ENCODE measurements at regions not wholly inside any gene's neighbourhood (a gene's known extent, or its start where the extent isn't known, plus 50 kb on each side); places are given as distances from the start of the nearest gene placed in this dataset.

DNA sequence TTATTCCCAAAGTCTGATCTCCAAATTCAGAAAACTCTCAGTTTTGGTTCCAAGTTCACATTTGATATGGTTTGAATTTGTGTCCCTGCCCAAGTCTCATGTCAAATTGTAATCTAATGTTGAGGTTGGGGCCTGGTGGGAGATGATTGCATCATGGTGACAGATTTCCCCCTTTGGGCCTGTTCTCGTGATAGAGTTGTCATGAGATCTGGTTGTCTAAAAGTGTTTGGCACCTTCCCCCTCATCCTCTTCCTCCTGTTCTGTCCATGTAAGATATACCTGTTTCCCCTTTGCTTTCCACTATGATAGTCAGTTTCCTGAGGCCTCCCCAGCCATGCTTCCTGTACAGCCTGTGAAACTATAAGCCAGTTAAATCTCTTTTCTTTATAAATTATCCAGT is 138.6 kb downstream of the ARL4A start:
- H3K4me3 ChIP-seq = no peak overlapping the region
- no peaks in the 10 kb centered on the region for H3K9me3 ChIP-seq
- ATAC-seq (no peak), DNase-seq (no peak)
- no peaks in the 10 kb centered on the region for H3K4me1 ChIP-seq
- H3K27me3 ChIP-seq (ENCODE audit: low read depth) = no peaks in the 10 kb centered on the region
- H3K27ac ChIP-seq = no peak overlapping the region
- no peaks in the 10 kb centered on the region for H3K36me3 ChIP-seq
- TF ChIP-seq, protein P1, sequence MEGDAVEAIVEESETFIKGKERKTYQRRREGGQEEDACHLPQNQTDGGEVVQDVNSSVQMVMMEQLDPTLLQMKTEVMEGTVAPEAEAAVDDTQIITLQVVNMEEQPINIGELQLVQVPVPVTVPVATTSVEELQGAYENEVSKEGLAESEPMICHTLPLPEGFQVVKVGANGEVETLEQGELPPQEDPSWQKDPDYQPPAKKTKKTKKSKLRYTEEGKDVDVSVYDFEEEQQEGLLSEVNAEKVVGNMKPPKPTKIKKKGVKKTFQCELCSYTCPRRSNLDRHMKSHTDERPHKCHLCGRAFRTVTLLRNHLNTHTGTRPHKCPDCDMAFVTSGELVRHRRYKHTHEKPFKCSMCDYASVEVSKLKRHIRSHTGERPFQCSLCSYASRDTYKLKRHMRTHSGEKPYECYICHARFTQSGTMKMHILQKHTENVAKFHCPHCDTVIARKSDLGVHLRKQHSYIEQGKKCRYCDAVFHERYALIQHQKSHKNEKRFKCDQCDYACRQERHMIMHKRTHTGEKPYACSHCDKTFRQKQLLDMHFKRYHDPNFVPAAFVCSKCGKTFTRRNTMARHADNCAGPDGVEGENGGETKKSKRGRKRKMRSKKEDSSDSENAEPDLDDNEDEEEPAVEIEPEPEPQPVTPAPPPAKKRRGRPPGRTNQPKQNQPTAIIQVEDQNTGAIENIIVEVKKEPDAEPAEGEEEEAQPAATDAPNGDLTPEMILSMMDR (IDR thresholded peaks at IDR 0.05) = no peak
- intact Hi-C loops (cut with DNase I) = no loop called here

DNA sequence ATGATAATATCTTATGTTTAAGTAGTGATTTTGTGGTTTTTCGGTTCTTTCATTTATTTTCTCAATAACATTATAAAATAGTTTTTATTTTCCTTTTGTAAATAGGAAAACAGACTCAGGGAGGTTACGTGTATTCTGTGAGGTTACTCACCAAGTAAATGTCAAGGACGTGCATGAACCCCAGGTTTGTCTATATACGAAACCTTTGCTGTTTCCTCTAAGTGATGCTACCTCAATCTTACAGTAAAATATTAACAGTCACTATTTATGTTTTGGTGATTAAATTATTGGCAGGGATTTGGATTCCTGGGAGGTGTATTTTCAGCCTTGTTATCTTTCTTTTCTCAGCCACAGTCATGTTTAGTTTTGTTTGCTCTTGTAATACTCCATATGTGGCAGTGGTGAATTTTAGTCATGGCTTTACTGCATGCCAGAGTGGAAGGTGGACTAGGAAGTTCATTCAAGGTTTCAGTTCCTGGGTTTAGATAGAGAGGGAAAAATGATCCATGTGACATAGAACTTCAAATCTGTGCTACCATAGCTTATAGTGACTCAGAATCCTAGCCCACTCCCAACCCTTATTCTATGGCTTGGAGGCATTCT is 139.9 kb downstream of the ARL4A start:
- H3K9me3 ChIP-seq = no peaks in the 10 kb centered on the region
- H3K27ac ChIP-seq = no peak overlapping the region
- TF ChIP-seq, protein P1 (IDR thresholded peaks at IDR 0.05) = no peak
- ATAC-seq (no peak), DNase-seq (no peak)
- intact Hi-C loops (cut with DNase I) = no loop called here
- no peaks in the 10 kb centered on the region for H3K27me3 ChIP-seq (ENCODE audit: low read depth)
- H3K4me3 ChIP-seq = no peak overlapping the region
- no peaks in the 10 kb centered on the region for H3K36me3 ChIP-seq
- no peaks in the 10 kb centered on the region for H3K4me1 ChIP-seq

DNA sequence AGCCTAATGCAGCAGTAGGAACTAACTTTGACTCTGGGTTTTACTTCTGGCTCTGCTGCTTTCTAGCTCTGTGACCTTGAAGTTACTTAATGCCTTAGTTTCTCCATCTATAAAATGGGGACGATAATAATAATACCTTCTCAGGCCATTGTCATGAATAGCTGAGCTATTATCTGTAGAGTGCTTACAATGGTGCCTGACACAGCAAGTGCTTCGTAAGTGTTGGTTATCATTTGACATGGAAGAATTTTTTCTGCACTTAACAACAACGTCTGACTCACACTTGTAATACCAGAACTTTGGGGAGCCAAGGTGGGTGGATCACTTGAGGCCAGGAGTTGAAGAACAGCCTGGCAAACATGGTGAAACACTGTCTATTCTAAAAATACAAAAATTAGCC is 140.5 kb downstream of the ARL4A start:
- DNase-seq = no peak
- TF ChIP-seq, protein P1 (IDR thresholded peaks at IDR 0.05) = no peak
- H3K27me3 ChIP-seq (ENCODE audit: low read depth) = no peaks in the 10 kb centered on the region
- no peaks in the 10 kb centered on the region for H3K9me3 ChIP-seq
- H3K27ac ChIP-seq = no peak overlapping the region
- no peak for ATAC-seq
- H3K36me3 ChIP-seq = no peaks in the 10 kb centered on the region
- H3K4me3 ChIP-seq = no peak overlapping the region
- no peaks in the 10 kb centered on the region for H3K4me1 ChIP-seq
- intact Hi-C loops (cut with DNase I) = no loop called here

DNA sequence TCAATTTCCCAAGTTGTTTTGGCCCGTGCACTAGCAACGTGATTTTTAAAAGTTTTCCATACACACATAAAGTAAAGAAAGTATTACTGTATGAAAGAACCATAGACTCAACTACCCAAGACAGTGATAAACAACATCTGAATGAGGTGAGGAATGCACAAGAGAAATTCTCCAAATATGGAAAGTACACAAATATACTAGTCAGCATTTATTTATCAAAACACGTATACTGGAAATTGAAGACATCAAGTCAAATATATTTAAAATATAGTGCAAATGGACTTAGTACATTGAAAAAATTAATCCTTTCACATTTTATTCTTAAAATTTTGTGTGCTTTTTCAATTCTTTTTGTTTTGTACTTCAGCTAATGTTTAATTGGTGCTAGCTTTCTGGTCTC is 143.6 kb downstream of the ARL4A start:
- no peak overlapping the region for H3K27ac ChIP-seq
- TF ChIP-seq, protein P1 (IDR thresholded peaks at IDR 0.05) = no peak
- H3K27me3 ChIP-seq (ENCODE audit: low read depth) = no peaks in the 10 kb centered on the region
- H3K4me1 ChIP-seq = no peaks in the 10 kb centered on the region
- intact Hi-C loops (cut with DNase I) = no loop called here
- no peak for ATAC-seq
- no peak for DNase-seq
- no peak overlapping the region for H3K4me3 ChIP-seq
- peaks cover 4% of the 10 kb centered on the region for H3K9me3 ChIP-seq
- no peaks in the 10 kb centered on the region for H3K36me3 ChIP-seq

DNA sequence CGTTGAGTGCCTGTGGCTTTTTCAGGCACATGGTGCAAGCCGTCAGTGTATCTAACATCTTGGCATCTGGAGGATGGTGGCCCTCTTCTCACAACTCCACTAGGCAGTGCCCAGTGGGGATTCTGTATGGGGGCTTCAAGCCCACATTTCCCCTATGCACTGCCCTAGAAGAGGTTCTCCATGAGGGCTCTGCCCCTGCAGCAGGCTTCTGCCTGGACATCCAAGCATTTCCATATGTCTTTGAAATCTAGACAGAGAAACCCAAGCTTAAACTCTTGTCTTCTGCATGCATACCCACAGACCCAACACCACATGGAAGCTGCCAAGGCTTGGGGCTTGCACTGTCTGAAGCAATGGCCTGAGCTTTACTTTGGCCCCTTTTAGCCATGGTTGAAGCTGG is 146.4 kb downstream of the ARL4A start:
- Histone ChIP-seq H3K36me3 (no peaks in the 10 kb centered on the region), H3K4me1 (no peaks in the 10 kb centered on the region), H3K27me3 (ENCODE audit: low read depth) (no peaks in the 10 kb centered on the region), H3K27ac (no peak overlapping the region), H3K4me3 (no peak overlapping the region), H3K9me3 (peaks cover 4% of the 10 kb centered on the region)
- intact Hi-C loops (cut with DNase I) = no loop called here
- DNase-seq (no peak), ATAC-seq (no peak)
- TF ChIP-seq, protein P1 (IDR thresholded peaks at IDR 0.05) = no peak

DNA sequence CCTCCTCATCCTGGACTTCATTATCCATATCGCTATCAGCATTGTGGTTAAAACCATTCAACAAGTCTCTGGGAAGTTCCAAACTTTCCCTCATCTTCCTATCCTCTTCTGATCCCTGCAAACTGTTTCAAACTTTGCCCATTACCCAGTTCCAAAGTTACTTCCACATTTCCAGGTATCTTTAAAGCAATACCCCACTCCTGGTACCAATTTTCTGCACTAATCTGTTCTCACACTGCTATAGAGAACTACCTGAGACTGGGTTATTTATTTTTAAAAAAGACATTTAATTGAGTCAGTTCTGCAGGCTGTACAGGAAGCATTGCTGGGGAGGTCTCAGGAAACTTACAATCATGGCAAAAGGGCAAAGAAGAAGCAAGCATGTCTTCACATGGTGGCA is 147.3 kb downstream of the ARL4A start:
- no peaks in the 10 kb centered on the region for H3K4me1 ChIP-seq
- no peaks in the 10 kb centered on the region for H3K27me3 ChIP-seq (ENCODE audit: low read depth)
- H3K36me3 ChIP-seq = no peaks in the 10 kb centered on the region
- ATAC-seq = no peak
- TF ChIP-seq, protein P1 (IDR thresholded peaks at IDR 0.05) = no peak
- no peak for DNase-seq
- H3K4me3 ChIP-seq = no peak overlapping the region
- intact Hi-C loops (cut with DNase I) = no loop called here
- peaks cover 4% of the 10 kb centered on the region for H3K9me3 ChIP-seq
- no peak overlapping the region for H3K27ac ChIP-seq

Data from lower lobe of right lung (tissue), 2 donors.